WI38 (cell line): ENCODE measurements at regions not wholly inside any gene's neighbourhood (a gene's known extent, or its start where the extent isn't known, plus 50 kb on each side); places are given as distances from the start of the nearest gene placed in this dataset.

ENCODE experiments used
- H3K4me3 ChIP-seq: 2 replicates; pipeline ENCODE4 v1.5.1; 2011; ENCODE audit warnings: low read depth, mild to moderate bottlenecking, control low read depth, low read length
- CTCF ChIP-seq: IDR thresholded peaks from 2 replicates; pipeline ENCODE4 v1.5.1; 2012; ENCODE audit warnings: low read depth, mild to moderate bottlenecking, control low read depth, low read length

GRCh38 chr15:62846805-62847495, 195.6 kb upstream of the TPM1 start:
- H3K4me3 ChIP-seq = no peak overlapping the region
- no peak for TF ChIP-seq CTCF

GRCh38 chr15:62847900-62848489, 194.6 kb upstream of the TPM1 start:
- TF ChIP-seq CTCF = peak; percentile 54
- H3K4me3 ChIP-seq = no peak overlapping the region

GRCh38 chr15:62848632-62849050, 193.9 kb upstream of the TPM1 start:
- no peak for TF ChIP-seq CTCF

GRCh38 chr15:62849316-62850106, 193.0 kb upstream of the TPM1 start:
- no peak overlapping the region for H3K4me3 ChIP-seq
- no peak for TF ChIP-seq CTCF

More at GRCh38 chr15:62848632-62849050, 193.9 kb upstream of the TPM1 start:
- no peak overlapping the region for H3K4me3 ChIP-seq

GRCh38 chr15:62850318-62850717, 192.2 kb upstream of the TPM1 start:
- no peak for TF ChIP-seq CTCF
- no peak overlapping the region for H3K4me3 ChIP-seq

GRCh38 chr15:62850791-62851291, 191.7 kb upstream of the TPM1 start:
- no peak overlapping the region for H3K4me3 ChIP-seq
- no peak for TF ChIP-seq CTCF
